ENCODE measurements at regions not wholly inside any gene's neighbourhood (a gene's known extent, or its start where the extent isn't known, plus 50 kb on each side); places are given as distances from the start of the nearest gene placed in this dataset.
A peak's percentile ranks its signal among the peaks of the same experiment; 100 is the strongest.
"Not testable (repeated sequence)": the region's sequence is repeated elsewhere in the genome, so short reads cannot be mapped to it uniquely, and the experiment has no call there.

DNA sequence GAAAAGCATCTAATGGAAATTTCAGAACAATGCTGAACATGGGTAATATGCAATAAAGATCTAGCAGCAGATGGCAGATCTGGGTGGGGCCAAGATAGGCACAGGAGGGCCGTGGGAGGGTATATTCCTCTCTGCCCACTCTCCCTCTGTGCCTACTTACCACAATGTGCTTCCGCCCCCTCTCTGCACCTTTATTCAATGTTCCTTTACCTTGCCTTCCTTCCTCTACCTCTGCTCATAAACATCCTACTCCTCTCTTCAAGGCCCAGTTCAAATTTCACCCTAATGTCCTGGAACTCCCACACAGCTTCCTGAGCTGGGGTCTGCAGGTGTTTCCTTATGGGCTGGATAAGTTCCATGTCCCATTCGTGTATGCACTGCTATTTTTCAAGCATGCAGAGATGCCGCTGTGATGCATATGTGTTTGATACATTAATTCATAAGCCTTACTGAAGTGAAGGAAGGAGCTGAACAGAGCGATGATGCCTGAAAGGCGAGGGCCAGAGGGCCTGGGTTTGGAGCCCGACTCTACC, 65.6 kb upstream of the EDEM3 start:
- no peak for DNase-seq (ENCODE audit: low spot score)

DNA sequence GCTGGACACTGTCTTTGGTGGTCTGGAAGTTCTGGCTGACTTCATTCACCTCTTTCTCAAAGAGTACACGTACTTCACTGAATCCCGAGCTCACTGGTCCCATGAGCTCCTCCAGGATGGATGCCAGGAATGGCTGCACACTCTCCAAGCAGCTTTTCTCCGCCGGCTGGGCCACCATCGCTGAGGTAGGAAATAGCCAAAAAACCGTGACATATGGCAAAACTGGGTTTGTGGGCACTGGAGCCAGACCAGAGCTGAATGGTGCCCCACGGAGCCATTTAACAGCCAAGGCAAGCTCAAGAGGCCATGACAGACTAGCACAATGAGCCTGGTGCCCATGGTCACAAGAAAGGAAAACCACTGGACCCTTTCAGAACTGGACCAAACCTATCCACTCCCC, 64.0 kb upstream of the EDEM3 start:
- no peak for DNase-seq (ENCODE audit: low spot score)

DNA sequence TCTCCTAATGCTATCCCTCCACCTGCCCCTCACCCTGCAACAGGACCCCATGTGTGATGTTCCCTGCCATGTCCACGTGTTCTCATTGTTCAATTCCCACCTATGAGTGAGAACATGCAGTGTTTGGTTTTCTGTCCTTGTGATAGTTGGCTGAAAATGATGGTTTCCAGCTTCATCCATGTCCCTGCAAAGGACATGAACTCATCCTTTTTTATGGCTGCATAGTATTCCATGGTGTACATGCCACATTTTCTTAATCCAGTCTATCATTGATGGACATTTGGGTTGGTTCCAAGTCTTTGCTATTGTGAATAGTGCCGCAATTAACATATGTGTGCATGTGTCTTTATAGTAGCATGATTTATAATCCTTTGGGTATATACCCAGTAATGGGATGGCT, 62.3 kb upstream of the EDEM3 start:
- not testable (repeated sequence) for DNase-seq (ENCODE audit: low spot score)

DNA sequence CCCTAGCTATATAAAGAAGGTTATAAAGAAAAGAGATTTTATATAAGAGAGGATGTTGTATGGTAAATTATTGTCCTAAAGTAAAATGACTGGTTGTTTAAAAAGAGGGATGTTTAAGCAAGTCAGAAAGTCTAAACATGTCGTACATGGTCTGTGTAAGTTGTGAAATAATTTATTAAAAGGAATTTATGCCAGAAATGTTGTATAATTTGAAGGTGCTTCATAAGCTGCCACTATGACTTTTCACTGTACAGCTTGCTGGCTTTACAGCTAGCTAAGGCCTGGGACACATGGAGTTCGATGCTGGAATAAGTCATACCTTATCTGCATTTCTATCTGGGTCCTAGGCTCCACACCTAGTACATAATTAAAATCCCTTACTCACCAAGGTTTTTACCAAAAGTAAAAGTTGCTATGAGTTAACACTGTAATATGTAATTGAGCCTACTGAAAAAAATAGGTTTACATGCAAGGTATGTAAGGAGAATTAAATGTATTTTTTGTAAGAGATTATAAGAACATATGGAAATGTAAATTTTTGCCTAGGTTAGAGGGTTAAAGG, 59.0 kb upstream of the EDEM3 start:
- no peak for DNase-seq (ENCODE audit: low spot score)

DNA sequence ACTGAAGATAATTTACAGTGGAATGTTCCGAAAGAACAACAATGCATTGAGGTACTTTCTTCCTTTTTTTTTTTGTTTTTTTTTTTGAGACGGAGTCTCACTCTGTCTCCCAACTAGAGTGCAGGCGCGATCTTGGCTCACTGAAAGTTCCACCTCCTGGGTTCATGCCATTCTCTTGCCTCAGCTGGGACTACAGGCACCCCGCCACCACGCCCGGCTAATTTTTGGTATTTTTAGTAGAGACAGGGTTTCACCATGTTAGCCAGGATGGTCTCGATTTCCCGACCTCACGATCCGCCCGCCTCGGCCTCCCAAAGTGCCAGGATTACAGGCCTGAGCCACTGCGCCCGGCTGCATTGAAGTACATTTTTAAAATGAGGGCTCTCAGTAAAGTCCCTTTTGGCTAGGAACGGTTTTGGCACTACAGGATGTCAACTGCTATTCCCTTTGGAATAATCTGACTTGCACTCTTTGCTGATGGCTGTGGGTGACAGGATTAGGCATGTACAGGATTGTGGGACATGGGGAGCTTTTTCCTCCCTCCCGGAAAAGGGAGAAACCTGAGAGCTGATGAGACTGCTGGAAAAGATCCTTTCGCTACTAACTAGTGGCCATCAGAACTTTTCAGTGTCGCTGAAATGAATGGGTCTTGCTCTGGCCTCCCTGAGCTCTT, 56.9 kb upstream of the EDEM3 start:
- DNase-seq (ENCODE audit: low spot score) = no peak

DNA sequence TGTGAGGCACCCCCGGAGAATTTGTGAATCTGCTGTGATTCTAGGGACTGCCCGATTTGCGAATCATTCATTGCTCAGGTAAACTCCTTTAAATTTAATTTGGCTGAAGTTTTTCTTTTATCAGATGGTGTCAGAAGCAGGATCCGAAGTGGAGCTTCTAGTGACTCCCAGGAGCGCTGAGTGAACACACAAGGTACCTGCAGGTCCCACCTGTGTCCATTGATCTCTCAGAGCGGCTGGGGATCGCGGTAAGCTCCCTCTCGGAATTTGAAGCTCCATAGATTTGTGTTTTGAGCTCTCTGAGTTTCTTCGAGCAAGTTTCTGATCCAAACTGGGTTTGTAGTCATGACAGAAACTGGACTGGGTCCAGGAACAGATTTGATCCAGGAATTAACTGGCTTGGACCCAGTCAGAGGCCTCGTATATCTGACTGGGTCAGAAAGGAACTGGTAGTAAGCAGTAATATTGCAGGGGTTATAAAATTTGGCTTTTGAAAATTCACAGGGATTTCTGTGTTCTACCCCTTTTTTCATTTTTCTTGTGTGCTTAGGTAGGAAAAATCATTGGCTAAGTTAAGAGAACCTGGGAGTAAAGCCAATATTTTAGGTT, 56.2 kb upstream of the EDEM3 start:
- DNase-seq (ENCODE audit: low spot score) = no peak

DNA sequence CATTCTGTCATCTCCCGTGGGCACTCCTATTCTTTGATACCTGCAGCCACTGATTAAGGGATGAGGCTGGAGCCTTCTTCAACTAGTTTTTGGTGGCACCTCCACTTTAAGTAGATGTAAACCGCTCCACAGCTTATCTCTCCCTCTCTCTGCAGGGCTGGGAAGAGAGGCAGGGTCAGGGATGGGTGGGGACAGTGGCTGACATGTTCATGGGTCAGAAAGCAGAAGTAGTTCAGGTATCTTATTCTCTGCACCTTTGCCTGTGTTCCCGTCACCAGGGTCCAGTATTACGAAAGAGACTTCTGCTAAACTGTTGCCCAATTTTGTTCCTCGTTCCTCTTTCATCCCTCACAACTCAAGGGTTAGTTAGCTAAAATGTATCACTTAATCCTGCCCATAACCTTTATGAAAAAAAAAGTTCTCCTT, 51.7 kb upstream of the EDEM3 start:
- DNase-seq (ENCODE audit: low spot score) = no peak

DNA sequence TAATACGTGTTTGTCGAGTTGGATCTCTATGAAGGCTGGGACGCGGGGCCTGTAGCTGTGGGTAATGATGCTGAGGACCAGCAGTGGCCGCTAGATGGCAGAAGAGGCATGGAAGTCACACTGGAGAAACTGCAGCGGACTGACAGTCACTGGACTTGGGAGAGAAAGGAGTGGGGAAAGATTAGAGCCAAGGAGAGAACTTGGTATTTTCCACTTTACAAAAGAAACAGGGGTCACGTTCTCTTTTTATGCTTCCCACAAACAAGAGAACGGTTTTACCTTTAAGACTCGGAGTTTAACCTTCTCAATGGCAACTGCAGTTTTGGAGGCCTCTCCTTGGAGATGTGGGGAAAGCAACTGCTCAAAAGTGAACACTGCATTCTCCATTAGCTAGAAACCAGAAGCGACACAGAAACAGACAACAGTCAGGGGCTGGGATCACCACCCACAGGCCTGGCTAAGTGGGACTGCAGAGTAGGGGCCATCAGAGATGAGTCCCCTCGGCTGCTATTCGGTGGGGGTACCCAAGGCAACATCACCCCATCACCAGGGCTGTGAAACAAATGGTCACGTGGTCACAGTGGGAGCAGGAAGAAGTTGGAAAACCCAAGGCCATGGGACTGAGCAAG, 51.1 kb upstream of the EDEM3 start:
- peak; percentile 77 for DNase-seq (ENCODE audit: low spot score)

Data from putamen (tissue), 1 donor.